ENCODE measurements at regions not wholly inside any gene's neighbourhood (a gene's known extent, or its start where the extent isn't known, plus 50 kb on each side); places are given as distances from the start of the nearest gene placed in this dataset.

DNA sequence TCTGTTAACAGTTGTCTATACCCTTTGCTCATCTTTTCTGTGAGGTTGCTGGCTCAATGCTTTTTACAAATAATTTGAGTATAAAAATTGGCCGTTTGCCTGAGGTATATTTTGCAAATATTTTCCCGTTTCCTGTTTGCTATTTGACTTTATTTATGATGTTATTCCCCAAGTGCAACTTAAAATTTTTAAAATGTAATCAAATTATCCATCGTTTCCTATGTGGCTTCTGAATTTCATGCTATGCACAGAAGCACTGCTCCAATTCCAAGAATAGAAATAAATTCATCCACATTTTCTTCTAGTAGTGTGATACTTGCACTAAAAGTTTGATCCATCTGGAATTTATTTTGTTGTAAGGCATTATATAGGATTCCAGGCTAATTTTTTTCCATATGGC lies 123.6 kb downstream of the ZNF608 start:
- Histone ChIP-seq H3K27me3 (no peaks in the 10 kb centered on the region), H3K36me3 (no peaks in the 10 kb centered on the region), H3K9me3 (no peaks in the 10 kb centered on the region), H3K4me1 (no peaks in the 10 kb centered on the region), H3K9ac (ENCODE audit: low read depth in 2 of 2, low read length in 2 of 2) (no peak overlapping the region), H3K4me3 (no peak overlapping the region), H3K27ac (no peak overlapping the region)
- intact Hi-C loops (cut with DNase I): no loop called here
- TF ChIP-seq, protein P1, sequence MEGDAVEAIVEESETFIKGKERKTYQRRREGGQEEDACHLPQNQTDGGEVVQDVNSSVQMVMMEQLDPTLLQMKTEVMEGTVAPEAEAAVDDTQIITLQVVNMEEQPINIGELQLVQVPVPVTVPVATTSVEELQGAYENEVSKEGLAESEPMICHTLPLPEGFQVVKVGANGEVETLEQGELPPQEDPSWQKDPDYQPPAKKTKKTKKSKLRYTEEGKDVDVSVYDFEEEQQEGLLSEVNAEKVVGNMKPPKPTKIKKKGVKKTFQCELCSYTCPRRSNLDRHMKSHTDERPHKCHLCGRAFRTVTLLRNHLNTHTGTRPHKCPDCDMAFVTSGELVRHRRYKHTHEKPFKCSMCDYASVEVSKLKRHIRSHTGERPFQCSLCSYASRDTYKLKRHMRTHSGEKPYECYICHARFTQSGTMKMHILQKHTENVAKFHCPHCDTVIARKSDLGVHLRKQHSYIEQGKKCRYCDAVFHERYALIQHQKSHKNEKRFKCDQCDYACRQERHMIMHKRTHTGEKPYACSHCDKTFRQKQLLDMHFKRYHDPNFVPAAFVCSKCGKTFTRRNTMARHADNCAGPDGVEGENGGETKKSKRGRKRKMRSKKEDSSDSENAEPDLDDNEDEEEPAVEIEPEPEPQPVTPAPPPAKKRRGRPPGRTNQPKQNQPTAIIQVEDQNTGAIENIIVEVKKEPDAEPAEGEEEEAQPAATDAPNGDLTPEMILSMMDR (IDR thresholded peaks at IDR 0.05): no peak
- DNase-seq: no peak

DNA sequence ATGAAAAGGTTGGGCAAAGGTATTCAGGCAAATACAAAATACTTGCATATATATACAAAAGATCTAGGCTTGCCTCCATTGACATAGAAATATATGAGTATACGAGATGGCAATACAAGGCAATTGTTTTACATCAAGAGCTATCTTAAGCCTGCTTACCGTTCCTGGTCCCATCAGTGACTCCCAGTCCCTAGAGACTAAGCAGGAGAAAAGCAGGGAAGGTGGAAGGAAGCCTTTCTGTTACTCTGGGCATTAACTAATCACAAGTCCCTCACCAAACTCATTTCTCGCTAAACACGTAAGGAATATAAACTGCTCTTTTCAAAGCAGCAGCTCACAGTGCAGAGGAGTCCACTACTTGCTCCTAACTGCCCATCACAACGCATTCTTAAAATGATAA lies 125.2 kb downstream of the ZNF608 start:
- intact Hi-C loops (cut with DNase I): no loop called here
- no peaks in the 10 kb centered on the region for H3K36me3 ChIP-seq
- H3K9me3 ChIP-seq: no peaks in the 10 kb centered on the region
- no peaks in the 10 kb centered on the region for H3K4me1 ChIP-seq
- no peak overlapping the region for H3K27ac ChIP-seq
- no peak for DNase-seq
- no peak overlapping the region for H3K9ac ChIP-seq (ENCODE audit: low read depth in 2 of 2, low read length in 2 of 2)
- TF ChIP-seq, protein P1 (IDR thresholded peaks at IDR 0.05): no peak
- no peak overlapping the region for H3K4me3 ChIP-seq
- H3K27me3 ChIP-seq: no peaks in the 10 kb centered on the region

DNA sequence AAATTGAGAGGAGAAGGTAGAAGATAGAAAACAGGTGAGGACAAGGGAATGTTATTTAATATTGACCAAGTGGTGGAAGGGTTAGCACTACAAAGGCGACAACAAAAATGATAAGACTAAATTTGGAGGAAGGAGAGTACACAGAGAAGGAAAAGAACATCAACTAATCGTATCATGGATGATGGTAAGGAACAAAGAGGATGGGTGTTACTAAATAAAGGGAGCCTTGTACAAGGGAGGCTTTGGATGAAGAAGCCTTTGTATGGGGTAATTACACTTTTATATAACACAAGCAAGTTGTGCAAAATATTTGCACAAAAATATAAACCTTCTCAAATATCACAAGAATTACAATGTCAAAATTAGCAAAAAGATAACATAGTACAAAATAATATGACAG lies 125.7 kb downstream of the ZNF608 start:
- Histone ChIP-seq H3K9me3 (no peaks in the 10 kb centered on the region), H3K4me1 (no peaks in the 10 kb centered on the region), H3K9ac (ENCODE audit: low read depth in 2 of 2, low read length in 2 of 2) (no peak overlapping the region), H3K4me3 (no peak overlapping the region), H3K36me3 (no peaks in the 10 kb centered on the region), H3K27me3 (no peaks in the 10 kb centered on the region), H3K27ac (no peak overlapping the region)
- TF ChIP-seq, protein P1 (IDR thresholded peaks at IDR 0.05): no peak
- no peak for DNase-seq
- intact Hi-C loops (cut with DNase I): no loop called here

DNA sequence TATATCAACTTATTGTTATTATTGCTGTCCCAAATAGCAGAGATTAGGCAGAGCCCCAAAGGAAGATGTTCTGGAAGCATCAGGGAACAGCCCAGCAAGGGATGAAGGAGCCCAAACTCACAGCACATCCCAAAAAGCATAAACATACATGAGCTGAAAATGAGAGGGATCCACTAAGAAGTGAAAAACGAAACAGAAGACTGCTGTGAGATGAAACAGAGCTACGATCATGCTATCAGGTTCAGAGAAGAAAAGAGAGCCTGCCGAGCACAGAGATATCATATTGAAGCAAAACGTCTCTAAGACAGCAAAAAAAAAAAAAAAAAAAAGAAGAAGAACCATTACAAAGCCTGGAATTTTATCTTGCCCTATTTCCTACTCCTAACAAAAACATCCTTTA lies 127.3 kb downstream of the ZNF608 start:
- intact Hi-C loops (cut with DNase I): no loop called here

DNA sequence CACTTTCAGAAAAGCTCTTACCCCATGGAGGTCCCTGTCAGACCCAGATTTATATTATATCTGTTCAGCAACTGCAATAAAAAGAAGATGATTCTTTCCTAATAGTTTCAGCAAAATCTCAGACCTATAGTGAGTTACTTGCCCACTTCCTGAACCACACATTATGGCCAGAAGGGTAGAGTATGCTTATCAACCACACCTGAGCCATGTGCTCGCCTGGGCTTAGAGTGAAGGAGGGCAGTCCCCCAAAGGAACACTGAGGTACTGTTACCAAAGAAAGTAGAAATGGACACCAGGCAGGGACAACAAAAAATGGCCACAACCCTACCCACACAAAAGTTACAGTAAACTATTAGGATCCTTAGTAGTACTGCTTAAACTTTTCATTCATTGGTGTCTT lies 128.7 kb downstream of the ZNF608 start:
- Histone ChIP-seq H3K4me3 (no peak overlapping the region), H3K27me3 (no peaks in the 10 kb centered on the region), H3K27ac (no peak overlapping the region), H3K36me3 (no peaks in the 10 kb centered on the region), H3K9ac (ENCODE audit: low read depth in 2 of 2, low read length in 2 of 2) (no peak overlapping the region), H3K9me3 (no peaks in the 10 kb centered on the region), H3K4me1 (no peaks in the 10 kb centered on the region)
- intact Hi-C loops (cut with DNase I): no loop called here
- TF ChIP-seq, protein P1 (IDR thresholded peaks at IDR 0.05): no peak
- DNase-seq: no peak

More for the DNA sequence above, 127.3 kb downstream of the ZNF608 start:
- Histone ChIP-seq H3K36me3 (no peaks in the 10 kb centered on the region), H3K9ac (ENCODE audit: low read depth in 2 of 2, low read length in 2 of 2) (no peak overlapping the region), H3K9me3 (no peaks in the 10 kb centered on the region), H3K27me3 (no peaks in the 10 kb centered on the region), H3K4me3 (no peak overlapping the region), H3K27ac (no peak overlapping the region), H3K4me1 (no peaks in the 10 kb centered on the region)
- TF ChIP-seq, protein P1 (IDR thresholded peaks at IDR 0.05): no peak
- DNase-seq: no peak

All from colonic mucosa (tissue), 4 donors.